IMR-90 (cell line): ENCODE measurements at regions not wholly inside any gene's neighbourhood (a gene's known extent, or its start where the extent isn't known, plus 50 kb on each side); places are given as distances from the start of the nearest gene placed in this dataset.

ENCODE experiments used
- ATAC-seq: fragments of 200-7000 bp; cut with Tn5 transposase; 2 replicates; pipeline ENCODE4 v1.9.1; 2020; ENCODE audit warnings: low read depth, mild to moderate bottlenecking, moderate library complexity
- BruUV-seq: library from RNA; stranded (reverse); fragments of 400-500 nt; replicated peaks from 2 replicates; lab custom pipeline; 2021; lab: Mats Ljungman, UMichigan
- CTCF ChIA-PET: fragments of 300-600 bp; formaldehyde crosslinking; extraction: SDS; loops from one replicate; lab custom pipeline; 2021; ENCODE audit warnings: antibody characterized with exemption; lab: Yijun Ruan, JAX
- POLR2A ChIA-PET: fragments of 300-600 bp; sonication (Branson Sonifier 250); formaldehyde crosslinking; loops from one replicate; lab custom pipeline; 2022; ENCODE audit warnings: antibody characterized with exemption; ENCODE audit not compliant: unreplicated experiment; lab: Charles Lee
- DNase-seq: peaks from one replicate; pipeline ENCODE4 v3.0.0; 2013
- H2AFZ ChIP-seq: replicated peaks from 2 replicates; pipeline ENCODE3; 2013; ENCODE audit warnings: low read length, mild to moderate bottlenecking; ENCODE audit not compliant: poor library complexity
- H2AK5ac ChIP-seq: 2 replicates; pipeline ENCODE4 v1.6.1; 2013; ENCODE audit warnings: low read depth, low read length, inconsistent platforms
- H2AK9ac ChIP-seq: replicated peaks from 2 replicates; pipeline ENCODE3; 2013; ENCODE audit warnings: mild to moderate bottlenecking, low read depth, low read length, moderate library complexity; ENCODE audit not compliant: poor library complexity
- H2BK120ac ChIP-seq: 2 replicates; pipeline ENCODE4 v1.6.1; 2013; ENCODE audit warnings: low read depth, low read length, inconsistent platforms
- H2BK15ac ChIP-seq: 3 replicates; pipeline ENCODE4 v1.6.1; 2013; ENCODE audit warnings: low read depth, low read length, inconsistent platforms
- H2BK20ac ChIP-seq: 2 replicates; pipeline ENCODE4 v1.6.1; 2013; ENCODE audit warnings: low read depth, mild to moderate bottlenecking, inconsistent platforms, low read length, moderate library complexity
- H2BK5ac ChIP-seq: 2 replicates; pipeline ENCODE4 v1.6.1; 2013; ENCODE audit warnings: mild to moderate bottlenecking, low read depth, low read length, inconsistent platforms; ENCODE audit not compliant: poor library complexity, severe bottlenecking
- H3K14ac ChIP-seq: replicated peaks from 2 replicates; pipeline ENCODE4 v1.6.1; 2013; ENCODE audit warnings: low read depth, low read length, inconsistent platforms
- H3K18ac ChIP-seq: 2 replicates; pipeline ENCODE4 v1.6.1; 2013; ENCODE audit warnings: low read depth, low read length, control low read depth
- H3K23ac ChIP-seq: 2 replicates; pipeline ENCODE4 v1.6.1; 2013; ENCODE audit warnings: low read depth, low read length, inconsistent platforms
- H3K27ac ChIP-seq: 2 replicates; pipeline ENCODE4 v1.5.1; 2013; ENCODE audit warnings: mild to moderate bottlenecking, control low read depth, low read length; ENCODE audit not compliant: insufficient read depth
- H3K27me3 ChIP-seq: 2 replicates; pipeline ENCODE4 v1.6.1; 2013; ENCODE audit warnings: low read length; ENCODE audit not compliant: control insufficient read depth, insufficient read depth
- H3K36me3 ChIP-seq: 2 replicates; pipeline ENCODE4 v1.6.1; 2013; ENCODE audit warnings: low read length, mixed read lengths; ENCODE audit not compliant: control insufficient read depth, insufficient read depth
- H3K4ac ChIP-seq: 2 replicates; pipeline ENCODE4 v1.6.1; 2013; ENCODE audit warnings: low read depth, low read length, inconsistent platforms
- H3K4me1 ChIP-seq: 2 replicates; pipeline ENCODE4 v1.6.1; 2013; ENCODE audit warnings: low read length, mixed read lengths; ENCODE audit not compliant: control insufficient read depth, insufficient read depth
- H3K4me2 ChIP-seq: 2 replicates; pipeline ENCODE4 v1.6.1; 2013; ENCODE audit warnings: low read depth, mild to moderate bottlenecking, control low read depth, low read length, moderate library complexity
- H3K4me3 ChIP-seq: 2 replicates; pipeline ENCODE4 v1.5.1; 2013; ENCODE audit warnings: low read depth, mild to moderate bottlenecking, control low read depth, low read length, moderate library complexity; ENCODE audit not compliant: insufficient read depth
- H3K56ac ChIP-seq: 2 replicates; pipeline ENCODE4 v1.6.1; 2013; ENCODE audit warnings: low read length, inconsistent platforms; ENCODE audit not compliant: insufficient read depth; ENCODE audit errors: extremely low read depth
- H3K79me1 ChIP-seq, 2 experiments: 2 replicates each; pipeline ENCODE4 v1.6.1; 2013; ENCODE audit warnings: low read length in 2 of 2, inconsistent platforms in 1 of 2, low read depth in 1 of 2
- H3K9ac ChIP-seq: 2 replicates; pipeline ENCODE4 v1.6.1; 2013; ENCODE audit warnings: low read depth, low read length, control low read depth
- H3K9me1 ChIP-seq: 2 replicates; pipeline ENCODE4 v1.6.1; 2013; ENCODE audit warnings: low read length, inconsistent platforms; ENCODE audit not compliant: insufficient read depth
- H3K9me3 ChIP-seq: 2 replicates; pipeline ENCODE4 v1.6.1; 2013; ENCODE audit warnings: low read length; ENCODE audit not compliant: control insufficient read depth, insufficient read depth
- H4K20me1 ChIP-seq: 2 replicates; pipeline ENCODE4 v1.6.1; 2013; ENCODE audit warnings: low read length, inconsistent platforms; ENCODE audit not compliant: insufficient read depth
- H4K5ac ChIP-seq: 2 replicates; pipeline ENCODE4 v1.6.1; 2013; ENCODE audit warnings: mild to moderate bottlenecking, low read depth, low read length, control low read depth
- H4K8ac ChIP-seq, 2 experiments: 2 replicates each; pipeline ENCODE4 v1.6.1; 2013; ENCODE audit warnings: low read depth in 2 of 2, low read length in 2 of 2, control low read depth in 1 of 2, inconsistent platforms in 1 of 2
- H4K91ac ChIP-seq: 2 replicates; pipeline ENCODE4 v1.6.1; 2013; ENCODE audit warnings: low read depth, low read length, inconsistent platforms; ENCODE audit not compliant: insufficient read depth
- BHLHE40 ChIP-seq: fragments of 150-350 bp; IDR thresholded peaks from 2 replicates; pipeline ENCODE4 v1.6.1; 2016; ENCODE audit warnings: mild to moderate bottlenecking, low read depth, low read length
- CEBPB ChIP-seq: IDR thresholded peaks from 2 replicates; pipeline ENCODE4 v1.6.1; 2012; ENCODE audit warnings: low read depth, low read length, improper control_type of control experiment
- ELK1 ChIP-seq: fragments of 150-350 bp; IDR thresholded peaks from 2 replicates; pipeline ENCODE4 v1.6.1; 2016; ENCODE audit warnings: low read depth, mild to moderate bottlenecking, low read length, moderate library complexity, borderline replicate concordance
- WGBS, 2 experiments: methylation state at CpG; one replicate each; pipeline versions ENCODE4 v1.1.5 to v1.1.7; 2013; ENCODE audit warnings: missing lambda C conversion rate in 2 of 2; ENCODE audit not compliant: insufficient read length in 1 of 2; ENCODE audit errors: extremely low coverage in 2 of 2; 5-methylcytosine and 5-hydroxymethylcytosine counted together
- dilution Hi-C: fragments of 300-500 bp; cut with HindIII; formaldehyde crosslinking; loops from one replicate; pipeline ENCODE4 v1.14.3; 2018; ENCODE audit warnings: low sequenced_read_pairs; ENCODE audit not compliant: unreplicated experiment
- in situ Hi-C: fragments of 300-500 bp; cut with MboI; formaldehyde crosslinking; loops from 3 replicates; pipeline ENCODE4 v1.14.3; 2019; ENCODE audit warnings: low sequenced_read_pairs, inconsistent platforms, mixed read lengths
- intact Hi-C: fragments of 100-400 bp; cut with micrococcal nuclease; formaldehyde crosslinking; loops from 2 replicates; pipeline ENCODE4 v1.10.0; 2022

GRCh38 chr15:29883126-29883525, 60.9 kb upstream of the TJP1 start:
- Histone ChIP-seq H3K36me3 (no peaks in the 10 kb centered on the region), H3K23ac (peak overlapping the region; percentile 35; the same call in 1 of the 2 replicates), H4K5ac (no peak overlapping the region), H3K4me2 (peak overlapping the region; percentile 2; the same call in 1 of the 2 replicates), H3K9me1 (no peaks in the 10 kb centered on the region; the same call in 1 of the 2 replicates), H4K91ac (no peak overlapping the region), H2BK120ac (peak overlapping the region; percentile 62), H2BK15ac (no peak overlapping the region), H3K4me3 (no peak overlapping the region), H2BK20ac (0 out of 2 replicates have a peak overlapping the region, but pooled peaks have one; percentile 46), H3K27me3 (no peaks in the 10 kb centered on the region), H2AK5ac (no peak overlapping the region), H4K20me1 (no peaks in the 10 kb centered on the region), H2AK9ac (no peak overlapping the region), H2AFZ (peak overlapping the region; percentile 77), H3K9ac (no peak overlapping the region), H3K27ac (peak overlapping the region; percentile 26; the same call in 1 of the 2 replicates), H2BK5ac (peak overlapping the region; percentile 87), H3K56ac (peak overlapping the region; percentile 36; the same call in 1 of the 2 replicates), H3K4ac (peak overlapping the region; percentile 15; the same call in 1 of the 2 replicates), H3K79me1 (no peaks in the 10 kb centered on the region), H3K4me1 (peaks cover 15% of the 10 kb centered on the region), H4K8ac (peak overlapping the region in 1 of 2 experiments; percentile 12; a peak in 1 of 4 replicates), H3K9me3 (no peaks in the 10 kb centered on the region), H3K14ac (peak overlapping the region; percentile 37; the same call in 1 of the 2 replicates), H3K18ac (0 out of 2 replicates have a peak overlapping the region, but pooled peaks have one; percentile 8)
- in situ Hi-C loops, result loop anchor here (10.0 kb wide), 1 partner anchor 62 kb away; no protein-coding TSS in a partner anchor
- CTCF ChIA-PET, result no interaction called here
- POLR2A ChIA-PET, result no interaction called here
- dilution Hi-C loops, result no loop called here
- WGBS, 2 experiments, result no CpG with 5 or more reads among the region's 3 CpGs
- no TSS peak for BruUV-seq
- intact Hi-C loops, result loop anchor here (2.0 kb wide), 1 partner anchor 16 kb away; no protein-coding TSS in a partner anchor
- DNase-seq (peak; percentile 29), ATAC-seq (peak; percentile 84)
- no peak for TF ChIP-seq CEBPB
- TF ChIP-seq ELK1, result no peak
- TF ChIP-seq BHLHE40, result no peak
